Stimulated activated CD4-positive, alpha-beta T cell treated with anti-CD3 and anti-CD28 coated beads, Interleukin-15, amount 100 ng/mL, for 1 hour (primary cell): ENCODE measurements at regions not wholly inside any gene's neighbourhood (a gene's known extent, or its start where the extent isn't known, plus 50 kb on each side); places are given as distances from the start of the nearest gene placed in this dataset.
"Not testable (repeated sequence)": the region's sequence is repeated elsewhere in the genome, so short reads cannot be mapped to it uniquely, and the experiment has no call there.

Experiments used
- DNase-seq, 2 donors: peaks; one replicate each; pipeline ENCODE4 v3.0.0-alpha.2; 2020; ENCODE audit warnings: low read depth in 1 of 2, low spot score in 1 of 2

DNA sequence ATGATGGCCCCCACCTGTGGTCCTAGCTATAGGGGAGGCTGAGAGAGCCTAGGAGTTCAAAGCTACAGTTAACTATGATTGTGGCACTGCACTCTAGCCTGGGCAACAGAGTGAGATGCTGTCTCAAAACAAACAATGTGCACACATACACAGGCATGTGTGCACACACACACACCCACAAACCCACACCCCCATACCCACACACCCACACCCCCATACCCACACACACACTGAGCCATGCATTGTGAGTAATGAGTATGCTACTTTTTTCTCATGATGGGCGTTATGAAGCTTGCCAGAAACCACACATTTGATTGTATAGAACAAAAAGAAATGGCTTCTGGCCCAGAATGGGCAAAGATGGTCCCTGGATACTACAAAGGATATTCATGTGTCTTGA is 691.1 kb downstream of the SLC4A3 start:
- DNase-seq = no peak

GRCh38 chr2:220320326-220320725 is 692.9 kb downstream of the SLC4A3 start:
- no peak for DNase-seq

GRCh38 chr2:220332886-220333285 is 705.5 kb downstream of the SLC4A3 start:
- no peak for DNase-seq

DNA sequence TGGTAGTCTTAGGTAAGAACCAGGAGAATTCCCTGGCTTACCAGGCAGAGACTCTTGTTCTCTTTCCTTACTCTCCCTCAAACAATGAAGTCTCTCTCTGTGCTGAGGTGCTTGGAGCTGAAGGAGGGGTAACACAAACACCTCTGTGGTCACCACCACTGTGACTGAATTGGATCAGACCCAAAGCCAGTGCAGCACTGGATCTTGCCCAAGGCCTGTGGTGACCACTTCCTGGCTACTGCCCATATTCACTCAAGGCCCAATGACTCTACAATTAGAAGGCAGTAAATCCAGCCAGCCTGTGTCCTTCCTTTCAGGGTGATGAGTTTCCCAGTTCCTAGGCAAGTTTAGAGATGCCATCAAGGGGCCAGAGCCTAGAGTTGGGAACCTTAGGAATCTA is 706.8 kb downstream of the SLC4A3 start:
- no peak for DNase-seq

DNA sequence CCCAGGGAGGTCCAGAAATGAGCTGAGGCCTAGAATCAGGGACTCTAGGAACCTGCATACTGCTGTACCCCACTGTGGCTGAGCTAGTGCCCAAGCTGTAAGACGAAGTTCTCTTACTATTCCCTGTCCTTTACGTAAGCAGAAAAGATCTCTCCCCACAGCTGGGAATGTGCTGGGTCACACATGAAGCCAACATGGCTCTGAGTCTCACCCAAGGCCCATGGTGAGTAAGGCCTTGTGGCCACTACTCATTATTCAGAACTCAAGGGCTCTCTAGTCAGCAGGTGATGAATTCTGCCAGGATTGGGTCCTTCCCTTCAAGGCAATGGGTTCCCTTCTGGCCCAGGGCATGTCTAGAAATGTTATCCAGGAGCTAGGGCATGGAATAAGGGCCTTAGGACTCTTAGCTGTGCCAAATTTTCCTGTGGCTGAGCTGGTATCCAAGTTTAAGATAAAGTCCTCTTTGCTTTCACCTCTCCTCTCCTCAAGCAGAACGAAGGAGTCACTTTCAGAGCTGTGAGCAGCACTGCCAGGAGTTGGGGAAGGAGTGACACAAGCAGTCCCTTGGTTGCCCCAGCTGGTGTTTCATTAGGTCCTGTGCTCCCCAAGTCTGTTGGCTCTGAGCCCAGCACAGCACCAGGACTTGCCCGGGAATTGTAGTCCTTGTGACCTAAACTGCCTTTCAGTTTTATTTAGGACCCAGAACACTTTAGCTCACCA is 707.6 kb downstream of the SLC4A3 start:
- DNase-seq = no peak

- DNase-seq = no peak
These were observed 708.1 kb downstream of the SLC4A3 start for GRCh38 chr2:220335591-220335915.

DNA sequence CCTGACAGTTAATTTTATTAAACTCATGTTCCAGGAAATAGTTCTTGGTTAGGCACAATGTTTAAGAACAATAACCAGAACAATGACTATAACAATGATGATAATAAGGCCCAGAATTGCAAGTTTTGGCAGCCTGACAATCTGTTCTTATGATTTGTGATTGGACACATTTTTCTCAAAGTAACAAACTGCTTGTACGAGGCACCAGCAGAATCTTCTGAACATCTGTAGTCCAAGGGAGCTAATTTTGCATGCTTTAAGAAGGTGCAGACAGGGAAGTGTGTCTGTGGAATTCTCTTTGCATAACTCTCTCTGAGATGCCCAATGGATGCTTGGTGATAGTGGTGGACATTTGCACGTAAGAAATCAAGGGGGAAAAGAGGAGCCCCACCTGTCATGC is 709.3 kb downstream of the SLC4A3 start:
- DNase-seq = no peak

DNA sequence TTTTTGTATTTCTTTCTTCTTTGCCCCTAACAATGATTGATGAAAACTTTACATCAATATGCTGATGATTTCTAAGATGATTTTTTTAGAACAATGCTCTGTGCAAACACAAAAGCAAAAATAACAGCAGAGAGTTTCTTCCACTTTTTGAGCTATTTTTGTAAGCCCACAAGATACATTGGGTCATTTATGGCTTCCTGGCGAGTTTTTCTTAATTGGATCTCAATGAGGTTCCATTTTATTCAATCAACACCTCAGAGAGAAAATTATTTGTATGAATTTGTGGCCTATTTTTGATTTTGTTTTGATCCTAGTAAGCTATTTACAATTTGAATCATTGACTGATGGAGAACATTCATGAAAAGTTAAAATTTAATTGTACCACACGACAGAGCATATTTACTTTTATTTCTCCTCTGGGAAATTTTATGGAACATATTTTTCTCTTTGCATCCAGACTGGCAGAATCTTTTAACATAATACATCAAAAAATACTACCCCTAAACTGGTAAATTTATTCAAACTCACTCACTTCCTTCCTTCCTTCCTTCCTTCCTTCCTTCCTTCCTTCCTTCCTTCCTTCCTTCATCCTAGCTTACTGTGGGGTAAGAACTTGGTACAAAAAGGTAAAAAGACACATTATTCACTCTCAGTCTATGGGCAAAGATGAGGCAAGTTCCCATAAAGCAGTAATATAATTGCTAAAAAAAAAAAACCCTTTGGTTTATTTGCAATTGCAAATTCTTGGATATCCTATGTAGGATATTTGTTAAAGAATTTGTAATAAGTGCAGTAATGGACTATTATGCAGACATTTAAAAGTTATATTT is 710.4 kb downstream of the SLC4A3 start:
- DNase-seq = no peak

GRCh38 chr2:220341014-220341413 is 713.6 kb downstream of the SLC4A3 start:
- no peak for DNase-seq

- no peak for DNase-seq
These were observed 719.5 kb downstream of the SLC4A3 start for GRCh38 chr2:220346919-220347318.

DNA sequence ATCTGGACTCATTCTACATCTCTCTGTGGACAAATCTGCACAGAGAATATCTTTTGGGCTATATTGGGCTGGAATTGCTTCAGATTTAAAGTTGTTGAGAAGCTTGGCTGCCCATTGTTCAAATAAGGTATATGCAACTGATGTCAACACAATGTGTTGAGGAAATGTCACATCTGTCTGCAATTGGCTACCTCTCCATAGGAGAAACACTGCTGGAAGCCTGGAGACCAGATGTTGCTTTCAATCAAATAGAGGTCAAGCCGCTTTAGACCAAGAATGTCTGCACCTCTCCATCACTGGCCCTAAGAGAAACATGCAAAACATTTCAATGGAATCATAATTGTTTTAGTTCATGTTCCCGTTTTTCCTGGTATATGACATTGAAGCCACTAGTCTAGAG is 720.2 kb downstream of the SLC4A3 start:
- no peak for DNase-seq

DNA sequence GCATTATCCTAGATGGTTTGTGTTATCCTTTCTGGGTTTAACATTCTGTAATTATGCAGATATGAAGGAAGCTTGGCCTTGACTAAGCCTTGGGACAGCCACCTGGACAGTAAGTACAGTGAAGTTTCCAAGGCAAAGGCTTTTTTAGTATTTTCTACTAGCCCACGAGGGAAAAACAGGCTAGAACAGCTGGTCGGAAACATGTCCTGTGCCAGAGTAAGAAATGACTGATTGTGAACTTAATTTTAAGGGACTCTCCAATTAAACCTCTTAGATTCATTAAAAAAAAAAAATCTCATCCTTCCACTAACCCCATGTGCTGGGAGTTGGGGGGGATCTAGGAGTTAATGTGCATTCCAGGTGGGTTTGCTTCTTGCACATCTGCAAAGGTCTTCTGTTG is 720.8 kb downstream of the SLC4A3 start:
- no peak for DNase-seq

GRCh38 chr2:220353897-220354296 is 726.5 kb downstream of the SLC4A3 start:
- DNase-seq = no peak

DNA sequence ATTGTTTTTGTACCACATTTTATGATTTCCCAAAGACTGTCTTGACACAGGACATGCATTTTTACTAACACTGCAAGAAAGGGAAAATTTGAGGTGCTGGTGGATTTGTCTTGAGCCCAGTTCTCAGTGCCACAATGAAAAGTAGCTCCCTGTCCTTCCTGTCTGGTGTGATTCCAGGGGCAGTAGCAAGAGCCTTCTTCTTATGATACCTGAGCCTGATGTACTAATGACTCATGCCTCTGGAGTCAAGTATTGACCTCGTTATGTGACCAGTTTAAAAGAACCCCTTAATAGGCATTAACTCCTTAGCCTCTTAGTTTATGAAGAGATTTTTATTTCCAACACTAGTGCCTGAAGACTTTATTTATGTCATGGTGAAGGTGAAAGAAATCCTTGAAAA is 728.6 kb downstream of the SLC4A3 start:
- no peak for DNase-seq

GRCh38 chr2:220365023-220365422 is 737.6 kb downstream of the SLC4A3 start:
- no peak for DNase-seq

- no peak for DNase-seq
These were observed 739.3 kb downstream of the SLC4A3 start for GRCh38 chr2:220366765-220367164.

DNA sequence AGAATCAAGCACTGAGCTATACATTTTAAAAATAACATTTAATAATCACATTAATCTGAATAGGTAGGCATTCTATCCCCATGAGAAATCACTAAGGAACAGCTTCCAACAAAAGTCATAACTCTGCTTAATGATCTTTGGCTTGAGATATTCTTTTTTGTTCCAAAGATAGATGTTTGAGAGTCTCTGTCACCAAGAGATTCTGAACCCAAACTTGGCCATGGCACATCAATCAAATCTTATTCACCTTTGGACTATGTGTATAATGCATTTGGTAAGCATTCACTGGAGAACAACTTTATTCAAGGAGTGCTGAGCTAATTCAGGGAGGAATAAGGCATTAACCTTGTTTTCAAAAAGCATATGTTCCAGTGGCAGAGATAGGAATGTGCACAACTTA is 743.3 kb downstream of the SLC4A3 start:
- no peak for DNase-seq

GRCh38 chr2:220371211-220371610 is 743.8 kb downstream of the SLC4A3 start:
- no peak for DNase-seq

DNA sequence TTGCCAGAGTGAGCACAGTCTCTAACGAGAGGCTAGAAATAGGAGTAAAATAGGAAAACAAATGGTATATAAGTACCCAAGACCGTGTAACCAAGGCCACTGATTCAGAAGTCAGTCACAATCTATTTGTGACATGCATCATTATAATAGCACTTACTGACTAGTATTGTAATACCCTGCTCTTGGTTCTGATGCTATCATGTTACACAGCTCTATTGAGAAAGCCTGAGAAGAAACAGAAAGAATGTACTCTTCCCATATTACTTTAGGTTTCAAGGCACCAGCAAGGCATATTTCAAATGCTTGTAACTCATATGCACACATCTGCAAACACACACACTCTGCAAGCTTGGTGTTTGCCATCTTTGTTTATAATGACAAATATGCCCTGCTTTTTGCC is 746.4 kb downstream of the SLC4A3 start:
- no peak for DNase-seq

- no peak for DNase-seq
These were observed 746.9 kb downstream of the SLC4A3 start for GRCh38 chr2:220374282-220374681.

- DNase-seq = no peak
These were observed 750.2 kb downstream of the SLC4A3 start for GRCh38 chr2:220377482-220378155.

- DNase-seq = not testable (repeated sequence)
These were observed 760.3 kb downstream of the SLC4A3 start for GRCh38 chr2:220387758-220388157.
